ENCODE measurements at regions not wholly inside any gene's neighbourhood (a gene's known extent, or its start where the extent isn't known, plus 50 kb on each side); places are given as distances from the start of the nearest gene placed in this dataset.

DNA sequence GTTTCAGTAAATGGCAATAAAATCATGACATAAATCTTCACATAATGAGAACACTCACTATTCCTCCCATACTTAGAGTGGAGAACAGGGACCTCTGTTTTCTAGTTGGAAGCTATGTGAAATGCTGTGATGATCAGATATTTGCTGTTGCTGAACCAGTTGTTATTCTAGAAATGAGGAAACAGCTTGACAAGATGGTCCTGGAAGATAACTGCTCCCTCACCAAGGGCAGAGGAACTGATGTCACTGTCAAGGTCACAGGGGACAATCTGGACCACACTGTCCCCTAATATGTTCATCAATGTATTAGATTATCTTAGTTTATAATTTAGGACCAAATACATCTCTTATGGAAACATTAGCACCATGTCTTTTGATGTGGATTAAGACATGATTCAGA, 1173.3 kb downstream of the PCDH17 start:
- Histone ChIP-seq H3K9me2 (ENCODE audit: insufficient read depth, low read length) (no peaks in the 10 kb centered on the region), H3K4me2 (ENCODE audit: low read length) (no peak overlapping the region), H2AFZ (ENCODE audit: low read depth, low read length) (no peak overlapping the region), H3K27ac (ENCODE audit: low read length) (no peak overlapping the region), H3K4me3 (ENCODE audit: low read length) (no peak overlapping the region), H3K27me3 (ENCODE audit: insufficient read depth, low read depth, low read length) (no peaks in the 10 kb centered on the region), H3K9me3 (ENCODE audit: low read length) (no peaks in the 10 kb centered on the region), H4K20me1 (ENCODE audit: insufficient read depth) (no peaks in the 10 kb centered on the region), H3K9ac (ENCODE audit: low read length) (no peak overlapping the region), H3K79me2 (replicated peaks; ENCODE audit: insufficient read depth, low read length) (no peaks in the 10 kb centered on the region), H3F3A (ENCODE audit: insufficient read depth, low read length, poor library complexity, severe bottlenecking) (no peaks in the 10 kb centered on the region), H3K36me3 (ENCODE audit: insufficient read depth, low read length) (no peaks in the 10 kb centered on the region)
- no peak for TF ChIP-seq EZH2 (IDR thresholded peaks at IDR 0.05; ENCODE audit: borderline replicate concordance, insufficient read depth, low read length, poor library complexity, severe bottlenecking)
- TF ChIP-seq SMC3 (conservative IDR thresholded peaks at IDR 0.05; ENCODE audit: poor library complexity), result no peak
- TF ChIP-seq EP300 (conservative IDR thresholded peaks at IDR 0.05; ENCODE audit: poor library complexity, severe bottlenecking), result no peak
- TF ChIP-seq POLR2AphosphoS5 (IDR thresholded peaks at IDR 0.05), result no peak
- TF ChIP-seq, protein P1, sequence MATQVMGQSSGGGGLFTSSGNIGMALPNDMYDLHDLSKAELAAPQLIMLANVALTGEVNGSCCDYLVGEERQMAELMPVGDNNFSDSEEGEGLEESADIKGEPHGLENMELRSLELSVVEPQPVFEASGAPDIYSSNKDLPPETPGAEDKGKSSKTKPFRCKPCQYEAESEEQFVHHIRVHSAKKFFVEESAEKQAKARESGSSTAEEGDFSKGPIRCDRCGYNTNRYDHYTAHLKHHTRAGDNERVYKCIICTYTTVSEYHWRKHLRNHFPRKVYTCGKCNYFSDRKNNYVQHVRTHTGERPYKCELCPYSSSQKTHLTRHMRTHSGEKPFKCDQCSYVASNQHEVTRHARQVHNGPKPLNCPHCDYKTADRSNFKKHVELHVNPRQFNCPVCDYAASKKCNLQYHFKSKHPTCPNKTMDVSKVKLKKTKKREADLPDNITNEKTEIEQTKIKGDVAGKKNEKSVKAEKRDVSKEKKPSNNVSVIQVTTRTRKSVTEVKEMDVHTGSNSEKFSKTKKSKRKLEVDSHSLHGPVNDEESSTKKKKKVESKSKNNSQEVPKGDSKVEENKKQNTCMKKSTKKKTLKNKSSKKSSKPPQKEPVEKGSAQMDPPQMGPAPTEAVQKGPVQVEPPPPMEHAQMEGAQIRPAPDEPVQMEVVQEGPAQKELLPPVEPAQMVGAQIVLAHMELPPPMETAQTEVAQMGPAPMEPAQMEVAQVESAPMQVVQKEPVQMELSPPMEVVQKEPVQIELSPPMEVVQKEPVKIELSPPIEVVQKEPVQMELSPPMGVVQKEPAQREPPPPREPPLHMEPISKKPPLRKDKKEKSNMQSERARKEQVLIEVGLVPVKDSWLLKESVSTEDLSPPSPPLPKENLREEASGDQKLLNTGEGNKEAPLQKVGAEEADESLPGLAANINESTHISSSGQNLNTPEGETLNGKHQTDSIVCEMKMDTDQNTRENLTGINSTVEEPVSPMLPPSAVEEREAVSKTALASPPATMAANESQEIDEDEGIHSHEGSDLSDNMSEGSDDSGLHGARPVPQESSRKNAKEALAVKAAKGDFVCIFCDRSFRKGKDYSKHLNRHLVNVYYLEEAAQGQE (IDR thresholded peaks at IDR 0.05; ENCODE audit: borderline replicate concordance), result no peak
- TF ChIP-seq RAD21 (conservative IDR thresholded peaks at IDR 0.05), result no peak
- TF ChIP-seq TAF1 (IDR thresholded peaks at IDR 0.05; ENCODE audit: low read depth), result no peak
- TF ChIP-seq, protein P2, sequence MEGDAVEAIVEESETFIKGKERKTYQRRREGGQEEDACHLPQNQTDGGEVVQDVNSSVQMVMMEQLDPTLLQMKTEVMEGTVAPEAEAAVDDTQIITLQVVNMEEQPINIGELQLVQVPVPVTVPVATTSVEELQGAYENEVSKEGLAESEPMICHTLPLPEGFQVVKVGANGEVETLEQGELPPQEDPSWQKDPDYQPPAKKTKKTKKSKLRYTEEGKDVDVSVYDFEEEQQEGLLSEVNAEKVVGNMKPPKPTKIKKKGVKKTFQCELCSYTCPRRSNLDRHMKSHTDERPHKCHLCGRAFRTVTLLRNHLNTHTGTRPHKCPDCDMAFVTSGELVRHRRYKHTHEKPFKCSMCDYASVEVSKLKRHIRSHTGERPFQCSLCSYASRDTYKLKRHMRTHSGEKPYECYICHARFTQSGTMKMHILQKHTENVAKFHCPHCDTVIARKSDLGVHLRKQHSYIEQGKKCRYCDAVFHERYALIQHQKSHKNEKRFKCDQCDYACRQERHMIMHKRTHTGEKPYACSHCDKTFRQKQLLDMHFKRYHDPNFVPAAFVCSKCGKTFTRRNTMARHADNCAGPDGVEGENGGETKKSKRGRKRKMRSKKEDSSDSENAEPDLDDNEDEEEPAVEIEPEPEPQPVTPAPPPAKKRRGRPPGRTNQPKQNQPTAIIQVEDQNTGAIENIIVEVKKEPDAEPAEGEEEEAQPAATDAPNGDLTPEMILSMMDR (IDR thresholded peaks at IDR 0.05; ENCODE audit: poor library complexity, severe bottlenecking), result no peak
- no peak for TF ChIP-seq MXI1 (conservative IDR thresholded peaks at IDR 0.05; ENCODE audit: poor library complexity, severe bottlenecking)

DNA sequence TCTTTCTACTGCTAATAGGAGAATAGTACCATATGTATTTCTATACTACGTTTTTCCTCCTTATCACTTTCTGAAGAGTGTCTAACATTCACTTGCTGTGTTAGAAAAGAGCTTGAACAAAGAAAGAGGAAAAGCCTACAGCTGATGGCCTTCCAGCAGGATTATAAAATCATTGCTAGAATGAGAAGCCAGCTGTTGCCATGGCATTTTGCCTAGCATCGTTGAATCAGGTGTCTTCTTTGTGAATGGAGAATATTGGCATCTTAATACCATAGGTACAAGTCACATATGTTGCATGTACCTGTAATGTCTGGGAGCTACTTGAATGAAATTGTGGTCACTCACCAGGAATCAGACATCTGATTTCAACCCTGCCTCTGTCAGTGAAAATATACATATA, 1174.9 kb downstream of the PCDH17 start:
- Histone ChIP-seq H3K4me3 (ENCODE audit: low read length) (no peak overlapping the region), H3K36me3 (ENCODE audit: insufficient read depth, low read length) (no peaks in the 10 kb centered on the region), H4K20me1 (ENCODE audit: insufficient read depth) (no peaks in the 10 kb centered on the region), H3F3A (ENCODE audit: insufficient read depth, low read length, poor library complexity, severe bottlenecking) (no peaks in the 10 kb centered on the region), H3K27me3 (ENCODE audit: insufficient read depth, low read depth, low read length) (no peaks in the 10 kb centered on the region), H3K4me2 (ENCODE audit: low read length) (no peak overlapping the region), H2AFZ (ENCODE audit: low read depth, low read length) (no peak overlapping the region), H3K79me2 (replicated peaks; ENCODE audit: insufficient read depth, low read length) (no peaks in the 10 kb centered on the region), H3K27ac (ENCODE audit: low read length) (peak overlapping the region; percentile 16), H3K9me3 (ENCODE audit: low read length) (no peaks in the 10 kb centered on the region), H3K9ac (ENCODE audit: low read length) (no peak overlapping the region), H3K9me2 (ENCODE audit: insufficient read depth, low read length) (no peaks in the 10 kb centered on the region)
- TF ChIP-seq POLR2AphosphoS5 (IDR thresholded peaks at IDR 0.05), result peak; percentile 14
- TF ChIP-seq, protein P2 (IDR thresholded peaks at IDR 0.05; ENCODE audit: poor library complexity, severe bottlenecking), result no peak
